ENCODE measurements at regions not wholly inside any gene's neighbourhood (a gene's known extent, or its start where the extent isn't known, plus 50 kb on each side); places are given as distances from the start of the nearest gene placed in this dataset.

DNA sequence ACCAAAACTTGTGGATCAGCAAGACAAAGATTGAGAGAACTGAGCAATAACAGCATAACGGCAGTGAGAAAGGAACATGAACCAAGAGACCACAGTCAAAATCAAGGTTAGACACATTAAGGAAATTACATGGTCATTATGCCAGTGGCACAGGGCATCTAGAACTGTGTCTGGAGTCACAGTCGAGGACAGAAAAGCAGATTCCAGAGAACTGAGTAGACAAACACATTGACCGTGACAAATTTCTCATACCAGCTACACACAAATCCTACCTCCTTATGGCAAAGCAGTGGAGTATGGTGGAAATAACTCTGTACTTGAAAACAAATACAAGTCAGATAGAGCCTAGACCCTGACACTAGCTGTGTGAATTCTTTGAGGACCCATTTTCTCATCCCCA is 367.3 kb downstream of the DUSP6 start:
- H3K4me1 ChIP-seq = peaks cover 44% of the 10 kb centered on the region
- H3K9me3 Mint-ChIP-seq (ENCODE audit: unreplicated experiment) = peaks cover 41% of the 10 kb centered on the region
- H3K27me3 Mint-ChIP-seq (ENCODE audit: insufficient read depth, unreplicated experiment) = no peaks in the 10 kb centered on the region
- no peak overlapping the region for H3K4me3 Mint-ChIP-seq (ENCODE audit: unreplicated experiment)
- H3K27me3 ChIP-seq (replicated peaks; ENCODE audit: control insufficient read depth, insufficient read depth, low read length) = no peaks in the 10 kb centered on the region
- ChIA-PET CTCF (no interaction called here), POLR2A (interaction anchor here (0.6 kb wide), 1 partner anchor 522 kb away, joined by 3 read pairs; no protein-coding TSS in a partner anchor)
- no peaks in the 10 kb centered on the region for H3K36me3 ChIP-seq (ENCODE audit: control insufficient read depth, insufficient read depth, low read length)
- TF ChIP-seq, protein P1, sequence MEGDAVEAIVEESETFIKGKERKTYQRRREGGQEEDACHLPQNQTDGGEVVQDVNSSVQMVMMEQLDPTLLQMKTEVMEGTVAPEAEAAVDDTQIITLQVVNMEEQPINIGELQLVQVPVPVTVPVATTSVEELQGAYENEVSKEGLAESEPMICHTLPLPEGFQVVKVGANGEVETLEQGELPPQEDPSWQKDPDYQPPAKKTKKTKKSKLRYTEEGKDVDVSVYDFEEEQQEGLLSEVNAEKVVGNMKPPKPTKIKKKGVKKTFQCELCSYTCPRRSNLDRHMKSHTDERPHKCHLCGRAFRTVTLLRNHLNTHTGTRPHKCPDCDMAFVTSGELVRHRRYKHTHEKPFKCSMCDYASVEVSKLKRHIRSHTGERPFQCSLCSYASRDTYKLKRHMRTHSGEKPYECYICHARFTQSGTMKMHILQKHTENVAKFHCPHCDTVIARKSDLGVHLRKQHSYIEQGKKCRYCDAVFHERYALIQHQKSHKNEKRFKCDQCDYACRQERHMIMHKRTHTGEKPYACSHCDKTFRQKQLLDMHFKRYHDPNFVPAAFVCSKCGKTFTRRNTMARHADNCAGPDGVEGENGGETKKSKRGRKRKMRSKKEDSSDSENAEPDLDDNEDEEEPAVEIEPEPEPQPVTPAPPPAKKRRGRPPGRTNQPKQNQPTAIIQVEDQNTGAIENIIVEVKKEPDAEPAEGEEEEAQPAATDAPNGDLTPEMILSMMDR (IDR thresholded peaks at IDR 0.05; ENCODE audit: insufficient read depth in 1 of 2, low read depth in 1 of 2, low read length in 1 of 2, severe bottlenecking in 1 of 2, unreplicated experiment in 1 of 2) = no peak
- H3K9me3 ChIP-seq = no peaks in the 10 kb centered on the region
- H3K36me3 Mint-ChIP-seq (ENCODE audit: insufficient read depth, unreplicated experiment) = peaks cover 9% of the 10 kb centered on the region
- intact Hi-C loops (cut with micrococcal nuclease; ENCODE audit: unreplicated experiment) = loop anchor here (2.0 kb wide), 1 partner anchor 28 kb away; no protein-coding TSS in a partner anchor
- H3K27ac Mint-ChIP-seq (ENCODE audit: unreplicated experiment) = peak overlapping the region; percentile 50
- BruUV-seq (replicated peaks) = TSS peak; percentile 71
- peaks cover 12% of the 10 kb centered on the region for H3K4me1 Mint-ChIP-seq (ENCODE audit: low read depth, unreplicated experiment)
- H3K4me3 ChIP-seq (ENCODE audit: low read depth, low read length) = no peak overlapping the region
- no peak for DNase-seq

DNA sequence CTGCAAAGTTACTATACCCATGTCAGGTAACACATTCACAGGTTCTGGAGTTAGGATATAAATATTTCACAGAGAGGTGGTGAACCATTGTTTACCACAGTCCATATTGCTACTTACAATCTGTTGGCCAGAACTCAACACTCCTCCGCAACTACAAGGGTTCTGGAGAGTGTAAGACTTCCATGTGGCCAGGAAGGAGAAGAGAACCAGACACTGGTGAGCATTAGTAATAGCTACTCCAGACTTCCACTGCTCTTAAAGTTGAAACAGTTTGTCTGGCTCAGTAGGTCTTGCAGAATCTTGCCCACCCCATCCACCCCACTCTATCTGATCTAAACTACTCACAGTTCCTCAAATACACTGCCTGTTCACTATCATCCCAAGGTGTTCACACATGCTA is 369.6 kb downstream of the DUSP6 start:
- H3K9me3 Mint-ChIP-seq (ENCODE audit: unreplicated experiment) = peaks cover 56% of the 10 kb centered on the region
- H3K27me3 Mint-ChIP-seq (ENCODE audit: insufficient read depth, unreplicated experiment) = no peaks in the 10 kb centered on the region
- H3K36me3 Mint-ChIP-seq (ENCODE audit: insufficient read depth, unreplicated experiment) = peaks cover 9% of the 10 kb centered on the region
- no peak overlapping the region for H3K4me3 Mint-ChIP-seq (ENCODE audit: unreplicated experiment)
- no peaks in the 10 kb centered on the region for H3K9me3 ChIP-seq
- ChIA-PET POLR2A (no interaction called here), CTCF (no interaction called here)
- peaks cover 20% of the 10 kb centered on the region for H3K4me1 Mint-ChIP-seq (ENCODE audit: low read depth, unreplicated experiment)
- H3K36me3 ChIP-seq (ENCODE audit: control insufficient read depth, insufficient read depth, low read length) = no peaks in the 10 kb centered on the region
- no peak for DNase-seq
- H3K27me3 ChIP-seq (replicated peaks; ENCODE audit: control insufficient read depth, insufficient read depth, low read length) = no peaks in the 10 kb centered on the region
- no peak overlapping the region for H3K27ac Mint-ChIP-seq (ENCODE audit: unreplicated experiment)
- BruUV-seq (replicated peaks) = no TSS peak
- intact Hi-C loops (cut with micrococcal nuclease; ENCODE audit: unreplicated experiment) = no loop called here
- H3K4me1 ChIP-seq = peaks cover 29% of the 10 kb centered on the region
- no peak overlapping the region for H3K4me3 ChIP-seq (ENCODE audit: low read depth, low read length)
- TF ChIP-seq, protein P1 (IDR thresholded peaks at IDR 0.05; ENCODE audit: insufficient read depth in 1 of 2, low read depth in 1 of 2, low read length in 1 of 2, severe bottlenecking in 1 of 2, unreplicated experiment in 1 of 2) = no peak

DNA sequence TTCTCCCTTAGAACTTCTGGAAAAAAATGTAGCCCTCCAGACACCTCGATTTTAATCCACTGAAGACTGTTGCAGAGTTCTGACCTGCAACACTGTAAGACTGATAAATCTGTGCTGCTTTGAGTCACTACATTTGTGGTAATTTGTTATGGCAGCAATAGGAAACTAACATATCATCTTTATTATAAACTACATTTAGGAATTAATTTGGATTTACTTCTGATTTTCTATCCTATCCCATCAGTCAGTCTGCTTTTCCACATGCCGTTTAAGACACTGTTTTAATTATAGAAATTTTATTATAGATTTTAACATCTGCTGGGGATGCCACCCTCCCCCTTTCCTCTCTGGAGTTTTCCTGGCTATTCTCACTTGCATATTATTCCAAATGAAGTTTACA is 375.2 kb downstream of the DUSP6 start:
- H3K36me3 Mint-ChIP-seq (ENCODE audit: insufficient read depth, unreplicated experiment) = no peaks in the 10 kb centered on the region
- intact Hi-C loops (cut with micrococcal nuclease; ENCODE audit: unreplicated experiment) = no loop called here
- H3K9me3 Mint-ChIP-seq (ENCODE audit: unreplicated experiment) = peaks cover 20% of the 10 kb centered on the region
- TF ChIP-seq, protein P1 (IDR thresholded peaks at IDR 0.05; ENCODE audit: insufficient read depth in 1 of 2, low read depth in 1 of 2, low read length in 1 of 2, severe bottlenecking in 1 of 2, unreplicated experiment in 1 of 2) = no peak
- POLR2A ChIA-PET = no interaction called here
- no peak overlapping the region for H3K4me3 ChIP-seq (ENCODE audit: low read depth, low read length)
- no peak overlapping the region for H3K4me3 Mint-ChIP-seq (ENCODE audit: unreplicated experiment)
- H3K27me3 ChIP-seq (replicated peaks; ENCODE audit: control insufficient read depth, insufficient read depth, low read length) = no peaks in the 10 kb centered on the region
- no peak overlapping the region for H3K27ac Mint-ChIP-seq (ENCODE audit: unreplicated experiment)
- no peaks in the 10 kb centered on the region for H3K36me3 ChIP-seq (ENCODE audit: control insufficient read depth, insufficient read depth, low read length)
- H3K9me3 ChIP-seq = no peaks in the 10 kb centered on the region
- CTCF ChIA-PET = no interaction called here
- H3K27me3 Mint-ChIP-seq (ENCODE audit: insufficient read depth, unreplicated experiment) = no peaks in the 10 kb centered on the region
- H3K4me1 Mint-ChIP-seq (ENCODE audit: low read depth, unreplicated experiment) = peaks cover 8% of the 10 kb centered on the region
- H3K4me1 ChIP-seq = no peaks in the 10 kb centered on the region
- BruUV-seq (replicated peaks) = no TSS peak
- no peak for DNase-seq

Measured in Caco-2 (cell line).